H1 (cell line): ENCODE measurements at regions not wholly inside any gene's neighbourhood (a gene's known extent, or its start where the extent isn't known, plus 50 kb on each side); places are given as distances from the start of the nearest gene placed in this dataset.

Source experiments
- CBX5 ChIP-seq: fragments of 300-800, 300-1000 bp; sonication (generic); IDR thresholded peaks from 2 replicates; pipeline ENCODE4 v1.7.1; 2016; ENCODE audit warnings: antibody characterized with exemption, low read length, low read depth
- CBX8 ChIP-seq: fragments of 300-800, 300-1000 bp; sonication (generic); IDR thresholded peaks from 2 replicates; pipeline ENCODE4 v1.7.1; 2016; ENCODE audit warnings: low read depth, low read length, borderline replicate concordance
- EP300 ChIP-seq, 2 experiments: IDR thresholded peaks; 1 replicate in 1 of 2; 2 replicates in 1 of 2; pipeline ENCODE4 v1.6.1; 2011 to 2012; ENCODE audit warnings: low read depth in 2 of 2, low read length in 2 of 2, mild to moderate bottlenecking in 2 of 2, borderline replicate concordance in 1 of 2, inconsistent platforms in 1 of 2, moderate library complexity in 1 of 2
- EZH2 ChIP-seq: fragments of 200-600 bp; sonication (generic); IDR thresholded peaks from 2 replicates; pipeline ENCODE4 v1.7.1; 2012; ENCODE audit warnings: low read depth, mild to moderate bottlenecking, moderate library complexity, low read length, inconsistent platforms; ENCODE audit not compliant: severe bottlenecking
- GABPA ChIP-seq: IDR thresholded peaks from 2 replicates; pipeline ENCODE4 v1.6.1; 2011; ENCODE audit warnings: mild to moderate bottlenecking, low read length, moderate library complexity, borderline replicate concordance; ENCODE audit not compliant: insufficient read depth
- GTF2F1 ChIP-seq: IDR thresholded peaks from 2 replicates; pipeline ENCODE4 v1.6.1; 2012; ENCODE audit warnings: low read depth, low read length, improper control_type of control experiment, borderline replicate concordance
- HDAC2 ChIP-seq, 2 experiments: fragments of 300-600 bp in 1 of 2; sonication (generic) in 1 of 2; IDR thresholded peaks; 2 replicates each; pipeline ENCODE4 v1.6.1; 2011 to 2012; ENCODE audit warnings: low read depth in 2 of 2, low read length in 2 of 2, mild to moderate bottlenecking in 2 of 2, moderate library complexity in 2 of 2, borderline replicate concordance in 1 of 2, inconsistent platforms in 1 of 2
- POLR2A ChIP-seq, 2 experiments: IDR thresholded peaks; 1 replicate in 1 of 2; 2 replicates in 1 of 2; pipeline ENCODE4 v1.6.1; 2011; ENCODE audit warnings: low read depth in 2 of 2, low read length in 2 of 2, mild to moderate bottlenecking in 2 of 2; ENCODE audit errors: control extremely low read depth in 1 of 2
- SP2 ChIP-seq: IDR thresholded peaks from 2 replicates; pipeline ENCODE4 v1.6.1; 2012; ENCODE audit warnings: mild to moderate bottlenecking, low read length, inconsistent platforms
- TAF1 ChIP-seq: IDR thresholded peaks from 2 replicates; pipeline ENCODE4 v1.6.1; 2011; ENCODE audit warnings: mild to moderate bottlenecking, low read depth, low read length
- TF ChIP-seq, protein P1 (sequence below): IDR thresholded peaks from 2 replicates; pipeline ENCODE4 v1.6.1; 2011; ENCODE audit warnings: low read length, improper control_type of control experiment
- TF ChIP-seq, protein P2 (sequence below), 3 experiments: IDR thresholded peaks; 1 replicate in 2 of 3; 2 replicates in 1 of 3; pipeline versions ENCODE4 v1.5.1 to v1.6.1; 2011; ENCODE audit warnings: low read length in 3 of 3, mild to moderate bottlenecking in 3 of 3, inconsistent platforms in 2 of 3, low read depth in 1 of 3, moderate library complexity in 1 of 3; ENCODE audit not compliant: insufficient read depth in 1 of 3; ENCODE audit errors: control extremely low read depth in 1 of 3
- TF ChIP-seq, protein P3 (sequence below): IDR thresholded peaks from 2 replicates; pipeline ENCODE4 v1.6.1; 2012; ENCODE audit warnings: low read length, inconsistent platforms

DNA sequence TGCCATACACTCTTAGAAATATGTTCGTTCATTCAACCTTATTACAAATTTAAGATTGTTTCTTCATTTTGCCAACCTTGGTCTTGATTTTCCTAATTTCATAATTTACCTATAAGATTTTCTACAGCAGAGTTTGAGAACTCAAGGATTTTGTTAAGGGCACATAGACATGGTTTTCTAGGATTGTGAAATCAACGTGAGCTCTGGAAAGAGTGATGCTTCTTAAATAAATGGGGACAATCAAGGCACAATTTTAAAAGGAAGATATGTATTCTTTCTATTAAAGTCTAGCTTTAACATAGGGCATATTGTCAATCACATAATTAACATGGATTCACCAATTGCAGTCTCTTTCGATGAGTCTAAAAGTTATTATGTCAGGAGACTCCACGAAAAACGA is 174.2 kb upstream of the PHF14 start:
- TF ChIP-seq CBX8 (no peak), GTF2F1 (no peak), TAF1 (no peak), EZH2 (no peak), POLR2A (IDR thresholded peaks at IDR 0.05; ENCODE audit: control extremely low read depth in 1 of 2, low read depth in 2 of 2, low read length in 2 of 2) (no peak), HDAC2 (IDR thresholded peaks at IDR 0.05; ENCODE audit: borderline replicate concordance in 1 of 2, low read depth in 2 of 2, low read length in 2 of 2) (no peak), CBX5 (no peak), GABPA (no peak), SP2 (no peak), EP300 (IDR thresholded peaks at IDR 0.05; ENCODE audit: borderline replicate concordance in 1 of 2, low read depth in 2 of 2, low read length in 2 of 2) (no peak)
- TF ChIP-seq, protein P1, sequence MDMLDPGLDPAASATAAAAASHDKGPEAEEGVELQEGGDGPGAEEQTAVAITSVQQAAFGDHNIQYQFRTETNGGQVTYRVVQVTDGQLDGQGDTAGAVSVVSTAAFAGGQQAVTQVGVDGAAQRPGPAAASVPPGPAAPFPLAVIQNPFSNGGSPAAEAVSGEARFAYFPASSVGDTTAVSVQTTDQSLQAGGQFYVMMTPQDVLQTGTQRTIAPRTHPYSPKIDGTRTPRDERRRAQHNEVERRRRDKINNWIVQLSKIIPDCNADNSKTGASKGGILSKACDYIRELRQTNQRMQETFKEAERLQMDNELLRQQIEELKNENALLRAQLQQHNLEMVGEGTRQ = no peak
- TF ChIP-seq, protein P2, sequence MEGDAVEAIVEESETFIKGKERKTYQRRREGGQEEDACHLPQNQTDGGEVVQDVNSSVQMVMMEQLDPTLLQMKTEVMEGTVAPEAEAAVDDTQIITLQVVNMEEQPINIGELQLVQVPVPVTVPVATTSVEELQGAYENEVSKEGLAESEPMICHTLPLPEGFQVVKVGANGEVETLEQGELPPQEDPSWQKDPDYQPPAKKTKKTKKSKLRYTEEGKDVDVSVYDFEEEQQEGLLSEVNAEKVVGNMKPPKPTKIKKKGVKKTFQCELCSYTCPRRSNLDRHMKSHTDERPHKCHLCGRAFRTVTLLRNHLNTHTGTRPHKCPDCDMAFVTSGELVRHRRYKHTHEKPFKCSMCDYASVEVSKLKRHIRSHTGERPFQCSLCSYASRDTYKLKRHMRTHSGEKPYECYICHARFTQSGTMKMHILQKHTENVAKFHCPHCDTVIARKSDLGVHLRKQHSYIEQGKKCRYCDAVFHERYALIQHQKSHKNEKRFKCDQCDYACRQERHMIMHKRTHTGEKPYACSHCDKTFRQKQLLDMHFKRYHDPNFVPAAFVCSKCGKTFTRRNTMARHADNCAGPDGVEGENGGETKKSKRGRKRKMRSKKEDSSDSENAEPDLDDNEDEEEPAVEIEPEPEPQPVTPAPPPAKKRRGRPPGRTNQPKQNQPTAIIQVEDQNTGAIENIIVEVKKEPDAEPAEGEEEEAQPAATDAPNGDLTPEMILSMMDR (IDR thresholded peaks at IDR 0.05; ENCODE audit: control extremely low read depth in 1 of 3, insufficient read depth in 1 of 3, low read depth in 1 of 3, low read length in 3 of 3) = no peak
- TF ChIP-seq, protein P3, sequence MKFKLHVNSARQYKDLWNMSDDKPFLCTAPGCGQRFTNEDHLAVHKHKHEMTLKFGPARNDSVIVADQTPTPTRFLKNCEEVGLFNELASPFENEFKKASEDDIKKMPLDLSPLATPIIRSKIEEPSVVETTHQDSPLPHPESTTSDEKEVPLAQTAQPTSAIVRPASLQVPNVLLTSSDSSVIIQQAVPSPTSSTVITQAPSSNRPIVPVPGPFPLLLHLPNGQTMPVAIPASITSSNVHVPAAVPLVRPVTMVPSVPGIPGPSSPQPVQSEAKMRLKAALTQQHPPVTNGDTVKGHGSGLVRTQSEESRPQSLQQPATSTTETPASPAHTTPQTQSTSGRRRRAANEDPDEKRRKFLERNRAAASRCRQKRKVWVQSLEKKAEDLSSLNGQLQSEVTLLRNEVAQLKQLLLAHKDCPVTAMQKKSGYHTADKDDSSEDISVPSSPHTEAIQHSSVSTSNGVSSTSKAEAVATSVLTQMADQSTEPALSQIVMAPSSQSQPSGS = no peak
